ENCODE measurements at regions not wholly inside any gene's neighbourhood (a gene's known extent, or its start where the extent isn't known, plus 50 kb on each side); places are given as distances from the start of the nearest gene placed in this dataset.

DNA sequence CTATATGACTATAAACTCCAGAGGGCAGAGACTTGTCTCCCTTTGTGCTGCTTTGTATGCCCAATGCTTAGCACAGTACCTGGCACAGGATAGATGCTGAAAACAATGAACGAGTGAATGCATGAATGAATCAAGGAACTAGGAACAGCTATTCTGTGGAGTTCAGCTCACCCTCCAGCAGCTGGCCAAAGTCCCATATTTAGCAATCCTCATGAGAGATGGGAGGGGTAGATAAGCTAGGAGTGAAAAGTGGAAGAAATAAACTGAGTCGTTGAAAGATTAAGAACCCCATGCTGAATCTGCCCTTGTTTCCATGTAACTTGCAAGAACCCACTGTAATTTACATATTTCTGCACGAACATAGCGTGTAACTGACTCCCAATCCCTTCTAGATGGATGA, 106.5 kb downstream of the MAFB start:
- TF ChIP-seq, protein P1, sequence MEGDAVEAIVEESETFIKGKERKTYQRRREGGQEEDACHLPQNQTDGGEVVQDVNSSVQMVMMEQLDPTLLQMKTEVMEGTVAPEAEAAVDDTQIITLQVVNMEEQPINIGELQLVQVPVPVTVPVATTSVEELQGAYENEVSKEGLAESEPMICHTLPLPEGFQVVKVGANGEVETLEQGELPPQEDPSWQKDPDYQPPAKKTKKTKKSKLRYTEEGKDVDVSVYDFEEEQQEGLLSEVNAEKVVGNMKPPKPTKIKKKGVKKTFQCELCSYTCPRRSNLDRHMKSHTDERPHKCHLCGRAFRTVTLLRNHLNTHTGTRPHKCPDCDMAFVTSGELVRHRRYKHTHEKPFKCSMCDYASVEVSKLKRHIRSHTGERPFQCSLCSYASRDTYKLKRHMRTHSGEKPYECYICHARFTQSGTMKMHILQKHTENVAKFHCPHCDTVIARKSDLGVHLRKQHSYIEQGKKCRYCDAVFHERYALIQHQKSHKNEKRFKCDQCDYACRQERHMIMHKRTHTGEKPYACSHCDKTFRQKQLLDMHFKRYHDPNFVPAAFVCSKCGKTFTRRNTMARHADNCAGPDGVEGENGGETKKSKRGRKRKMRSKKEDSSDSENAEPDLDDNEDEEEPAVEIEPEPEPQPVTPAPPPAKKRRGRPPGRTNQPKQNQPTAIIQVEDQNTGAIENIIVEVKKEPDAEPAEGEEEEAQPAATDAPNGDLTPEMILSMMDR (IDR thresholded peaks at IDR 0.05; ENCODE audit: low read depth, low read length, poor library complexity, severe bottlenecking) = no peak
- no peak for TF ChIP-seq EZH2phosphoT487 (IDR thresholded peaks at IDR 0.05; ENCODE audit: borderline replicate concordance, low read length)
- Histone ChIP-seq H3K9me3 (ENCODE audit: control insufficient read depth, insufficient read depth, low read length) (no peaks in the 10 kb centered on the region), H3K36me3 (ENCODE audit: control insufficient read depth, low read length) (no peaks in the 10 kb centered on the region), H3K79me2 (ENCODE audit: control insufficient read depth, low read length) (no peaks in the 10 kb centered on the region), H3F3A (ENCODE audit: control insufficient read depth, insufficient read depth) (no peaks in the 10 kb centered on the region), H3K27me3 (ENCODE audit: control insufficient read depth, low read length) (no peaks in the 10 kb centered on the region), H3K4me2 (ENCODE audit: low read length) (no peak overlapping the region), H3K4me3 (ENCODE audit: low read length) (no peak overlapping the region), H3K9me2 (replicated peaks; ENCODE audit: control insufficient read depth, low read length) (no peaks in the 10 kb centered on the region), H4K20me1 (ENCODE audit: control insufficient read depth, insufficient read depth, low read depth, low read length) (no peaks in the 10 kb centered on the region), H3K27ac (ENCODE audit: low read depth, low read length) (no peak overlapping the region), H3K4me1 (ENCODE audit: control insufficient read depth, low read length) (no peaks in the 10 kb centered on the region)

DNA sequence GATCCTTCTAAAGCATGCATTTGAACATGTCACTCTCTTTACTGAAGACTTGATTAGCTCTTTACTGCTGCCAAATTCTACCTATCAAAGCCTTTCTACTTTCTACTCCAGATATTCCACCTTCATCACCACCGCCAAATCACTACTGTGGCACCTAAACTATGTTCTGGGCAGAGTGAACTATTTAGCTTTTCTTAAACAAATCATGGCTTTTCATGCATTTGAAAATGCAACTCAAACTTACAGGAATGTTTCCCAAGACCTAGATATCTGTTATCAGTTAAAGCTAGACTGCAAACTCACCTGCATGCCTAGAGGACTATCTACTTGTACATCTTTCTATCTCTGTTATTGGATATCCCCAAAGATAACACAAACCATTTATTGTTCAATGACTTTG, 109.3 kb downstream of the MAFB start:
- H3K4me1 ChIP-seq (ENCODE audit: control insufficient read depth, low read length) = no peaks in the 10 kb centered on the region
- H3K9me3 ChIP-seq (ENCODE audit: control insufficient read depth, insufficient read depth, low read length) = no peaks in the 10 kb centered on the region
- H3K27ac ChIP-seq (ENCODE audit: low read depth, low read length) = no peak overlapping the region
- TF ChIP-seq, protein P1 (IDR thresholded peaks at IDR 0.05; ENCODE audit: low read depth, low read length, poor library complexity, severe bottlenecking) = no peak
- TF ChIP-seq EZH2phosphoT487 (IDR thresholded peaks at IDR 0.05; ENCODE audit: borderline replicate concordance, low read length) = no peak
- no peaks in the 10 kb centered on the region for H3K9me2 ChIP-seq (replicated peaks; ENCODE audit: control insufficient read depth, low read length)
- no peaks in the 10 kb centered on the region for H3K36me3 ChIP-seq (ENCODE audit: control insufficient read depth, low read length)
- no peaks in the 10 kb centered on the region for H3F3A ChIP-seq (ENCODE audit: control insufficient read depth, insufficient read depth)
- H3K79me2 ChIP-seq (ENCODE audit: control insufficient read depth, low read length) = no peaks in the 10 kb centered on the region
- H3K27me3 ChIP-seq (ENCODE audit: control insufficient read depth, low read length) = no peaks in the 10 kb centered on the region
- no peaks in the 10 kb centered on the region for H4K20me1 ChIP-seq (ENCODE audit: control insufficient read depth, insufficient read depth, low read depth, low read length)
- H3K4me2 ChIP-seq (ENCODE audit: low read length) = no peak overlapping the region
- no peak overlapping the region for H3K4me3 ChIP-seq (ENCODE audit: low read length)

DNA sequence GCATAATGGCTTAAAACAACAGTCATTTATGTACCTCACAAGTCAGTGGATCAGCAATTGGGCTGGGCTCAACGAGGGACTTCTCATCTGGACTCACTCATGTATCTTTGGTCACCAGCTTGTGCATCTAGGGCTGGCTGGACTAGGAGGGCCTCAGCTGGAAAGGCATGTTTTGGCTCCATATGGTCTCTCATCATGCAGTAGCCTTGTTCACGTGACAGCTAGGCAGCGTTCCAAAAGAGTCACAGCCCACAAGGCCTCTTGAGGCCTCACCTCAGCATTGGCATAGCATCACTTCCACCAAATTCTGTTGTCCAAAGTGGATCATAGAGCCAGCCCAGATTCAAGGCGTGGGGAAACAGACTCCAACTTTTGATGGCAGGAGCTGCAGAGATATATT, 110.1 kb downstream of the MAFB start:
- no peaks in the 10 kb centered on the region for H3F3A ChIP-seq (ENCODE audit: control insufficient read depth, insufficient read depth)
- no peaks in the 10 kb centered on the region for H3K4me1 ChIP-seq (ENCODE audit: control insufficient read depth, low read length)
- no peak overlapping the region for H3K27ac ChIP-seq (ENCODE audit: low read depth, low read length)
- TF ChIP-seq, protein P1 (IDR thresholded peaks at IDR 0.05; ENCODE audit: low read depth, low read length, poor library complexity, severe bottlenecking) = no peak
- TF ChIP-seq EZH2phosphoT487 (IDR thresholded peaks at IDR 0.05; ENCODE audit: borderline replicate concordance, low read length) = no peak
- no peak overlapping the region for H3K4me3 ChIP-seq (ENCODE audit: low read length)
- no peaks in the 10 kb centered on the region for H3K9me3 ChIP-seq (ENCODE audit: control insufficient read depth, insufficient read depth, low read length)
- no peaks in the 10 kb centered on the region for H3K79me2 ChIP-seq (ENCODE audit: control insufficient read depth, low read length)
- H3K9me2 ChIP-seq (replicated peaks; ENCODE audit: control insufficient read depth, low read length) = no peaks in the 10 kb centered on the region
- H3K36me3 ChIP-seq (ENCODE audit: control insufficient read depth, low read length) = no peaks in the 10 kb centered on the region
- no peak overlapping the region for H3K4me2 ChIP-seq (ENCODE audit: low read length)
- H4K20me1 ChIP-seq (ENCODE audit: control insufficient read depth, insufficient read depth, low read depth, low read length) = no peaks in the 10 kb centered on the region
- no peaks in the 10 kb centered on the region for H3K27me3 ChIP-seq (ENCODE audit: control insufficient read depth, low read length)

DNA sequence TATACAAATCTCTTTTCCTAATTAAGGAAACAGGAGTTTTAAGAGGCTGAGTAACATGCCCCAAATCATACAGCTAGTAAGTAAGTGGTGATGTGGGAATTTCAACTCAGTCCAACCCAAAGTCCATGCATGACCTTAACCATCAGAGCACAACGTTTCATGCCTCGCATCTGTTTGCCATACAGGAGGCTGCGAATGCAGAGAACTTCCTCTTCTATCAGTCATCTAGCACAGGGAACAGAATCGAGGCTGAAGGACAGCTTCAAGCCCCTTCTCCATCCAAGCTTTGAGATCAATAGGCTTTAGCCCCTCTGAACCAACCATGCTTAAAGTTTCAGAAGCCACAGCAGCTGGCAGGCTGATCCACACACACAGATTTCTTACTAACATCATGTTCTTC, 113.2 kb downstream of the MAFB start:
- Histone ChIP-seq H3K36me3 (ENCODE audit: control insufficient read depth, low read length) (no peaks in the 10 kb centered on the region), H3K9me2 (replicated peaks; ENCODE audit: control insufficient read depth, low read length) (no peaks in the 10 kb centered on the region), H3K4me3 (ENCODE audit: low read length) (no peak overlapping the region), H3K27me3 (ENCODE audit: control insufficient read depth, low read length) (no peaks in the 10 kb centered on the region), H3K9me3 (ENCODE audit: control insufficient read depth, insufficient read depth, low read length) (no peaks in the 10 kb centered on the region), H3F3A (ENCODE audit: control insufficient read depth, insufficient read depth) (no peaks in the 10 kb centered on the region), H3K79me2 (ENCODE audit: control insufficient read depth, low read length) (no peaks in the 10 kb centered on the region), H3K4me1 (ENCODE audit: control insufficient read depth, low read length) (no peaks in the 10 kb centered on the region), H4K20me1 (ENCODE audit: control insufficient read depth, insufficient read depth, low read depth, low read length) (no peaks in the 10 kb centered on the region), H3K27ac (ENCODE audit: low read depth, low read length) (no peak overlapping the region), H3K4me2 (ENCODE audit: low read length) (no peak overlapping the region)
- TF ChIP-seq, protein P1 (IDR thresholded peaks at IDR 0.05; ENCODE audit: low read depth, low read length, poor library complexity, severe bottlenecking) = no peak
- no peak for TF ChIP-seq EZH2phosphoT487 (IDR thresholded peaks at IDR 0.05; ENCODE audit: borderline replicate concordance, low read length)

All from DOHH2 (cell line).